Stimulated activated CD8-positive, alpha-beta memory T cell treated with anti-CD3 and anti-CD28 coated beads, Interleukin-4, amount 100 ng/mL, for 4 hours (primary cell): ENCODE measurements at regions not wholly inside any gene's neighbourhood (a gene's known extent, or its start where the extent isn't known, plus 50 kb on each side); places are given as distances from the start of the nearest gene placed in this dataset.

ENCODE experiments used
- DNase-seq, 2 donors: peaks; one replicate each; pipeline ENCODE4 v3.0.0-alpha.2; 2020; ENCODE audit warnings: low read depth in 2 of 2, low spot score in 1 of 2

GRCh38 chr2:120948662-120949011 lies 213.0 kb downstream of the GLI2 start:
- no peak for DNase-seq

- DNase-seq: no peak
Observed at GRCh38 chr2:120949027-120949956, 213.6 kb downstream of the GLI2 start.

GRCh38 chr2:120949957-120950590 lies 214.4 kb downstream of the GLI2 start:
- no peak for DNase-seq

- no peak for DNase-seq
Observed at GRCh38 chr2:120951693-120952092, 216.0 kb downstream of the GLI2 start.

- DNase-seq: no peak
Observed at GRCh38 chr2:120952318-120952717, 216.7 kb downstream of the GLI2 start.

GRCh38 chr2:120953066-120953756 lies 217.5 kb downstream of the GLI2 start:
- DNase-seq: no peak

GRCh38 chr2:120953843-120954584 lies 218.3 kb downstream of the GLI2 start:
- DNase-seq: no peak

- no peak for DNase-seq
Observed at GRCh38 chr2:120954939-120955338, 219.3 kb downstream of the GLI2 start.

- no peak for DNase-seq
Observed at GRCh38 chr2:120955427-120955826, 219.8 kb downstream of the GLI2 start.

- no peak for DNase-seq
Observed at GRCh38 chr2:120956486-120957156, 221.0 kb downstream of the GLI2 start.

GRCh38 chr2:120957905-120958304 lies 222.2 kb downstream of the GLI2 start:
- no peak for DNase-seq

- no peak for DNase-seq
Observed at GRCh38 chr2:120958623-120959366, 223.1 kb downstream of the GLI2 start.

GRCh38 chr2:120959426-120959825 lies 223.8 kb downstream of the GLI2 start:
- DNase-seq: no peak

GRCh38 chr2:120960770-120961366 lies 225.2 kb downstream of the GLI2 start:
- DNase-seq: no peak

GRCh38 chr2:120961396-120961795 lies 225.7 kb downstream of the GLI2 start:
- no peak for DNase-seq

GRCh38 chr2:120963997-120964705 lies 228.5 kb downstream of the GLI2 start:
- DNase-seq: no peak

- DNase-seq: no peak
Observed at GRCh38 chr2:120964819-120965218, 229.2 kb downstream of the GLI2 start.

GRCh38 chr2:120966510-120967254 lies 231.0 kb downstream of the GLI2 start:
- no peak for DNase-seq
